GM10248 (cell line): ENCODE measurements at regions not wholly inside any gene's neighbourhood (a gene's known extent, or its start where the extent isn't known, plus 50 kb on each side); places are given as distances from the start of the nearest gene placed in this dataset.

Experiments used
- CTCF ChIA-PET: fragments of 300-600 bp; sonication (Branson Sonifier 250); formaldehyde crosslinking; extraction: SDS; loops from one replicate; lab custom pipeline; 2021; ENCODE audit warnings: antibody characterized with exemption; lab: Yijun Ruan, JAX
- POLR2A ChIA-PET: fragments of 350-650 bp; sonication (Branson Sonifier 250); formaldehyde crosslinking; extraction: SDS; loops from one replicate; lab custom pipeline; 2020; ENCODE audit warnings: antibody characterized with exemption; lab: Yijun Ruan, JAX
- DNase-seq: peaks from one replicate; pipeline ENCODE4 v3.0.0; 2012; ENCODE audit errors: extremely low spot score
- TF ChIP-seq, protein P1 (sequence below): IDR thresholded peaks from 2 replicates; pipeline ENCODE4 v1.5.1; 2012; ENCODE audit warnings: mild to moderate bottlenecking, low read depth; ENCODE audit errors: extremely low read depth, missing control alignments, control extremely low read depth

DNA sequence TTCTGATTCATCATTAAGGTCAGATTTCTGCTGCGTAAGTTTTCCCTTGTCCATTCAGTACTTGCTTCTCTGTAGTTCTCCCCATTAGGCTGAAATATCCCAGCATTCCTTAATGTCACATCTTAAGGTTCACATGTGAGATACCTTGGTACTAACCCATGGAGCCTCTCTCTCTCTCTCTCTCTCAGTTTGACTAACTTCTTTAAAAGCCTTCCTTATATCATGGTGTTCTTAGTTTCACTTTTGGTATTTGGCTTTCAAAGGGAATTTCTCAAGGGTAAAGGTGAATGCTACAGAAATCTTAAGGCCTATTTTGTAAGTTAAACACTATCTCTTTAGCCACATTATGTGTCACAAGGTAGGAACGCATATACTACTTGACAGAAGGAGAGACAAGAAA is 427.3 kb upstream of the ZNF717 start:
- POLR2A ChIA-PET = no interaction called here

DNA sequence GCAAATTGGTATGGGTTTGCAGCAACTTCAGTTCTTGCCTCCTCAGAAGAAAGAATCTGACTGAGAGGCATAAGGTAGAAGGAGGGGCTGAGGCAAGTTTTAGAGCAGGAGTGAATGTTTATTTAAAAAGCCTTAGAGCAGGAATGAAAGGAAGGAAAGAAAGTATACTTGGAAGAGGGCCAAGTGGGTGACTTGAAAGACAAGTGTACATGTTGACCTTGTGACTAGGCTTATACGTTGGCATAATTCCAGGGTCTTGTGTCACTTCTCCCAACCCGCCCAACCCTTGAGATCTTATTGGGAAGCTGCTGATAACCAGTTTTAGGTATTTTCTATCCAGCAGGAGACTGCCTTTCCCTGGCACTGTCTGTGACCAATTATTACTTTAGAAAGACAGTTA is 436.9 kb upstream of the ZNF717 start:
- ChIA-PET POLR2A (no interaction called here), CTCF (no interaction called here)
- DNase-seq = no peak
- TF ChIP-seq, protein P1, sequence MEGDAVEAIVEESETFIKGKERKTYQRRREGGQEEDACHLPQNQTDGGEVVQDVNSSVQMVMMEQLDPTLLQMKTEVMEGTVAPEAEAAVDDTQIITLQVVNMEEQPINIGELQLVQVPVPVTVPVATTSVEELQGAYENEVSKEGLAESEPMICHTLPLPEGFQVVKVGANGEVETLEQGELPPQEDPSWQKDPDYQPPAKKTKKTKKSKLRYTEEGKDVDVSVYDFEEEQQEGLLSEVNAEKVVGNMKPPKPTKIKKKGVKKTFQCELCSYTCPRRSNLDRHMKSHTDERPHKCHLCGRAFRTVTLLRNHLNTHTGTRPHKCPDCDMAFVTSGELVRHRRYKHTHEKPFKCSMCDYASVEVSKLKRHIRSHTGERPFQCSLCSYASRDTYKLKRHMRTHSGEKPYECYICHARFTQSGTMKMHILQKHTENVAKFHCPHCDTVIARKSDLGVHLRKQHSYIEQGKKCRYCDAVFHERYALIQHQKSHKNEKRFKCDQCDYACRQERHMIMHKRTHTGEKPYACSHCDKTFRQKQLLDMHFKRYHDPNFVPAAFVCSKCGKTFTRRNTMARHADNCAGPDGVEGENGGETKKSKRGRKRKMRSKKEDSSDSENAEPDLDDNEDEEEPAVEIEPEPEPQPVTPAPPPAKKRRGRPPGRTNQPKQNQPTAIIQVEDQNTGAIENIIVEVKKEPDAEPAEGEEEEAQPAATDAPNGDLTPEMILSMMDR = no peak

More for the DNA sequence above, 427.3 kb upstream of the ZNF717 start:
- CTCF ChIA-PET = no interaction called here
- DNase-seq = no peak
- TF ChIP-seq, protein P1 = no peak

DNA sequence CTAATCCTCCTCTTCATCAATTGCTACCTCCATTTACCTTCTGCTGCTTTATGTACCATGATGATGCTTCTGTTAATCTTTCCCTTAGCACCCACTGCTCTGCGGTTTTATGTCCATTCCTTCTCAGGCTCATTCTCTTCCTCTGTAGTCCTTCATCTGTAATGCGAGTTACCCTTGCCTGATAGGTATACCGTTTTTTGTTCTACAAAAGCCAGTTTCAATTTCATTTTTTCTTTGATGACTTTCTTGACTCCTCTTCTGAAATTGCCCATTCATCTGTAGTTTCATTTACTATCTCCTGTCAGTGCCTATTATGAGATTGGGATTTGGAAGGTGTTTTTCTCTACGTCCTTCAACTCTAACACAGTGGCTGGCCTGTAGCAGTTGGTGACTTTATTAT is 445.9 kb upstream of the ZNF717 start:
- DNase-seq = no peak
- ChIA-PET POLR2A (no interaction called here), CTCF (no interaction called here)
- TF ChIP-seq, protein P1 = no peak

- ChIA-PET POLR2A (no interaction called here), CTCF (interaction anchor here (0.9 to 1.1 kb wide), 2 partner anchors 18 kb away, joined by 3 to 4 read pairs; no protein-coding TSS in a partner anchor)
- no peak for DNase-seq
- TF ChIP-seq, protein P1 = no peak
Observed at GRCh38 chr3:76242886-76243753, 457.8 kb upstream of the ZNF717 start.

DNA sequence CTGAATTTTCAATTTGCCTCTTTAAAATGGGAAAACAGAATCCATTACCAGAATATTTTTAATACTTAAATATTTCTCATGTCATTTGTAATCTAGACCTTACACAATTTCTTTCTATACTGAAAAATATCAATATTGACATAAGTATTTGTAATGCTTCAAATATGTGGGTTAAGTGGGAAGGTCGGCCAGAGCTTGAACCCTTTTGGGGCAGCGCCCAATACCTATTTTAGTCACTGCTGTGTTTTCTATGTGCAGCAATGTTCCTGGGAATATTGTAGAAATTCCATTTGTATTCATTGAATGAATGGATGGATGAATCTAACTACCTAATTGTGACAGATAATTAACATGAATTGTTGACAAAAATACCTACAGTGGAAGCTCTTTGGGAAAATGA is 459.7 kb upstream of the ZNF717 start:
- no peak for DNase-seq
- POLR2A ChIA-PET = no interaction called here
- TF ChIP-seq, protein P1 = no peak
- CTCF ChIA-PET = interaction anchor here (1.3 kb wide), 1 partner anchor 11 kb away, joined by 3 read pairs; no protein-coding TSS in a partner anchor

GRCh38 chr3:76245622-76246021 is 460.3 kb upstream of the ZNF717 start:
- TF ChIP-seq, protein P1 = no peak
- no peak for DNase-seq
- ChIA-PET POLR2A (no interaction called here), CTCF (interaction anchor here (1.3 kb wide), 1 partner anchor 12 kb away, joined by 3 read pairs; no protein-coding TSS in a partner anchor)
